ENCODE measurements at regions not wholly inside any gene's neighbourhood (a gene's known extent, or its start where the extent isn't known, plus 50 kb on each side); places are given as distances from the start of the nearest gene placed in this dataset.

DNA sequence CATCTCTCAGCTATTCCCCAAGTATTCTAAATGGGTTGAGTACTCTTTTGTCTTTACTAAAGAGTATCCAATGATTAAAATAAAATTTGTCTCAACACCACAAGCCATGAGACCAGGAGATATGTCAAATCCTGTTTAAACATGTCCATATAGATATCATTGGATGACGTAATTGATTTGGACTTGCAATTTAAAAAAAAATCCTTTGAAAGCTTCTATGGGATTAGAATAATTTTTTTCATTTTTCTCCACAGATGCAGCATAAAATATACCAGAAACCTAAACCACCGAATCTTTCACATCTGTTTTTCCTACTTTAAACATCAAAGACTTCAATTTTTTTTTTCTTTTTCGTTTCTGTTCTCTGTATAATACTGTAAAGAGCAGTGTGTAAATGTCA lies 1022.3 kb downstream of the EPHA3 start:
- Histone ChIP-seq H3K4me3 (no peak overlapping the region), H3K9me3 (peaks cover 0 to 26% (median 11%) of the 10 kb centered on the region in 12 donors), H3K27ac (no peak overlapping the region), H3K36me3 (no peaks in the 10 kb centered on the region), H3K4me1 (no peaks in the 10 kb centered on the region), H3K27me3 (no peaks in the 10 kb centered on the region)
- intact Hi-C loops (cut with DNase I) = no loop called here
- TF ChIP-seq, protein P1, sequence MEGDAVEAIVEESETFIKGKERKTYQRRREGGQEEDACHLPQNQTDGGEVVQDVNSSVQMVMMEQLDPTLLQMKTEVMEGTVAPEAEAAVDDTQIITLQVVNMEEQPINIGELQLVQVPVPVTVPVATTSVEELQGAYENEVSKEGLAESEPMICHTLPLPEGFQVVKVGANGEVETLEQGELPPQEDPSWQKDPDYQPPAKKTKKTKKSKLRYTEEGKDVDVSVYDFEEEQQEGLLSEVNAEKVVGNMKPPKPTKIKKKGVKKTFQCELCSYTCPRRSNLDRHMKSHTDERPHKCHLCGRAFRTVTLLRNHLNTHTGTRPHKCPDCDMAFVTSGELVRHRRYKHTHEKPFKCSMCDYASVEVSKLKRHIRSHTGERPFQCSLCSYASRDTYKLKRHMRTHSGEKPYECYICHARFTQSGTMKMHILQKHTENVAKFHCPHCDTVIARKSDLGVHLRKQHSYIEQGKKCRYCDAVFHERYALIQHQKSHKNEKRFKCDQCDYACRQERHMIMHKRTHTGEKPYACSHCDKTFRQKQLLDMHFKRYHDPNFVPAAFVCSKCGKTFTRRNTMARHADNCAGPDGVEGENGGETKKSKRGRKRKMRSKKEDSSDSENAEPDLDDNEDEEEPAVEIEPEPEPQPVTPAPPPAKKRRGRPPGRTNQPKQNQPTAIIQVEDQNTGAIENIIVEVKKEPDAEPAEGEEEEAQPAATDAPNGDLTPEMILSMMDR (IDR thresholded peaks at IDR 0.05) = no peak
- no peak for TF ChIP-seq POLR2A (IDR thresholded peaks at IDR 0.05)
- 55 to 71% (median 58%) methylated on average over 3 of the region's 3 CpGs for WGBS, 4 donors
- ATAC-seq = no peak
- no peak for DNase-seq

DNA sequence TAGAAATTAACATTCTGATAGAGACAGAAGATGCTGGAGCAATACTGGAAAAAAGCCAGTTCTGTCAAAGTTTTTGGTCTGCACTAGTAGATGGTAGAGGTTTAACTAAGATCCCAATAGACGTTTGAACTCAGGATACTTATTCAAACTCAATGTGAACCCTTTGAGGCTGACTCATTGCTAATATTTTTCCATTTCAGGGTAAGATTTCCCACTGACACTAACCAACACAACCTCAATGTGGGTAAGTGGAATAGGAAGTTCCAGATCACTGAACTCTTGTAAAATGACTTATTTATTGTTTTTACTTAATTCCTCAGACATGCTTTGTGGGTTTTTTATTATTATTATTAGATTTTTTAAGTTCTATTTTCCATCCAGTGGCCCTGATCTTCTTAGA lies 1024.8 kb downstream of the EPHA3 start:
- no peak for ATAC-seq
- no peak for DNase-seq
- H3K27me3 ChIP-seq = no peaks in the 10 kb centered on the region
- intact Hi-C loops (cut with DNase I) = no loop called here
- H3K36me3 ChIP-seq = no peaks in the 10 kb centered on the region
- no peak overlapping the region for H3K4me3 ChIP-seq
- H3K27ac ChIP-seq = no peak overlapping the region
- WGBS, 4 donors = 32 to 56% (median 43%) methylated on average over 1 of the region's 1 CpG
- peaks cover 0 to 10% (median 2%) of the 10 kb centered on the region in 12 donors for H3K9me3 ChIP-seq
- H3K4me1 ChIP-seq = no peaks in the 10 kb centered on the region
- TF ChIP-seq POLR2A (IDR thresholded peaks at IDR 0.05) = no peak
- TF ChIP-seq, protein P1 (IDR thresholded peaks at IDR 0.05) = no peak

DNA sequence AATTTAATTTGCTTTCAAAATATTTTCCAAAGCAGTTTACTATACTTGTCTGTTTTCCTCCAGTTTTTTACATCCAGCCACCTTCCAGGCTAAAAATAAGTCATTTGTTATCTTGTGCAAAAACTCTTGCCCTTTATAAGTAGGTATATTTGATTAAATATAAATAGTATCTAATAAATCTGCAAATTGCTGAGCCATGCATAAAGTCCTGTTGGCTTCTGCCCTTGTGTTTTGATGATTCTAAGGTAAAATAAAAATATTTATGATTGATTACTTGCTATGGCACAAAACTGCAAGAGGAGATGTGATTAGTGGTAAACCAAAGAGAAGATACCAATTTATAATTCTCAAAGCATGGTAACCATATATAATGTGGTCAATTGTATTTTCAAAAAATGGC lies 1026.7 kb downstream of the EPHA3 start:
- intact Hi-C loops (cut with DNase I) = no loop called here
- H3K4me3 ChIP-seq = no peak overlapping the region
- H3K27me3 ChIP-seq = no peaks in the 10 kb centered on the region
- DNase-seq (no peak), ATAC-seq (no peak)
- no peaks in the 10 kb centered on the region for H3K36me3 ChIP-seq
- H3K4me1 ChIP-seq = no peaks in the 10 kb centered on the region
- H3K9me3 ChIP-seq = no peaks in the 10 kb centered on the region
- no peak overlapping the region for H3K27ac ChIP-seq
- TF ChIP-seq, protein P1 (IDR thresholded peaks at IDR 0.05) = no peak
- no peak for TF ChIP-seq POLR2A (IDR thresholded peaks at IDR 0.05)

DNA sequence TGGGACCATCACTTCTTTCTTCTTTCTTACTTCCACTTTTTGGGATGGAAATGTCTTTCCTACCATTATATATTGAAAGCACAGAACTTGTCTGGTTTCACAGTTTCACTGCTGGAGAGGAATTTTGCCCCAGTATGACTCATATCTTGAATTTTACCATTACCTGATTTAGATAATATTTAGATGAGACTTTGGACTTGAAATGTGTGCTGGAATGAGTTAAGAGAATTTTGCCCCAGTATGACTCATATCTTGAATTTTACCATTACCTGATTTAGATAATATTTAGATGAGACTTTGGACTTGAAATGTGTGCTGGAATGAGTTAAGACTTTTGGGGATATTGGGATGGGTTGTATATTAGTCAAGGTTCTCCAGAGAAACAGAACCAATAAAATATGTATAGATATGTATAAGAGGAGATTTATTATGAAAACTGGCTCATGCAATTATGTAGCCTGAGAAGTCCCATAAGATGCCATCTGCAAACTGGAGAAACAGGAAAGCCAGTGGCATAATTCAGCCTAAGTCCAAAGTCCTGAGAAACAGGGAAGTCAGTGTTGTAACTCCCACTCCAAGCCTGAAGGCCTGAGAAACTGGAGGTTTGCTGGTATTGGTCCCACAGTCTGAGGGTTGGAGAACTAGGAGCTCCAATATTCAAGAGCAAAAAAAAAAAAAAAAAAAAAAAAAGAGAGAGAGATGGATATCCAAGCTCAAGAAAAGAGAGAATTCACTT lies 1029.2 kb downstream of the EPHA3 start:
- ATAC-seq (no peak), DNase-seq (no peak)
- Histone ChIP-seq H3K4me1 (no peaks in the 10 kb centered on the region), H3K27me3 (no peaks in the 10 kb centered on the region), H3K27ac (no peak overlapping the region), H3K36me3 (no peaks in the 10 kb centered on the region), H3K4me3 (no peak overlapping the region), H3K9me3 (no peaks in the 10 kb centered on the region)
- no peak for TF ChIP-seq POLR2A (IDR thresholded peaks at IDR 0.05)
- TF ChIP-seq, protein P1 (IDR thresholded peaks at IDR 0.05) = no peak
- intact Hi-C loops (cut with DNase I) = no loop called here
